ENCODE measurements at regions not wholly inside any gene's neighbourhood (a gene's known extent, or its start where the extent isn't known, plus 50 kb on each side); places are given as distances from the start of the nearest gene placed in this dataset.

- no peak overlapping the region for H3K27ac ChIP-seq
- WGBS, 5 donors, result 58 to 98% (median 79%) methylated on average over 3 of the region's 3 CpGs
- H3K27me3 ChIP-seq (replicated peaks in 1 of 7), result no peaks in the 10 kb centered on the region
- no peaks in the 10 kb centered on the region for H3K36me3 ChIP-seq
- DNase-seq, result no peak
- no peak overlapping the region for H3K4me3 ChIP-seq
- TF ChIP-seq POLR2AphosphoS5 (IDR thresholded peaks at IDR 0.05), result no peak
- TF ChIP-seq, protein P1, sequence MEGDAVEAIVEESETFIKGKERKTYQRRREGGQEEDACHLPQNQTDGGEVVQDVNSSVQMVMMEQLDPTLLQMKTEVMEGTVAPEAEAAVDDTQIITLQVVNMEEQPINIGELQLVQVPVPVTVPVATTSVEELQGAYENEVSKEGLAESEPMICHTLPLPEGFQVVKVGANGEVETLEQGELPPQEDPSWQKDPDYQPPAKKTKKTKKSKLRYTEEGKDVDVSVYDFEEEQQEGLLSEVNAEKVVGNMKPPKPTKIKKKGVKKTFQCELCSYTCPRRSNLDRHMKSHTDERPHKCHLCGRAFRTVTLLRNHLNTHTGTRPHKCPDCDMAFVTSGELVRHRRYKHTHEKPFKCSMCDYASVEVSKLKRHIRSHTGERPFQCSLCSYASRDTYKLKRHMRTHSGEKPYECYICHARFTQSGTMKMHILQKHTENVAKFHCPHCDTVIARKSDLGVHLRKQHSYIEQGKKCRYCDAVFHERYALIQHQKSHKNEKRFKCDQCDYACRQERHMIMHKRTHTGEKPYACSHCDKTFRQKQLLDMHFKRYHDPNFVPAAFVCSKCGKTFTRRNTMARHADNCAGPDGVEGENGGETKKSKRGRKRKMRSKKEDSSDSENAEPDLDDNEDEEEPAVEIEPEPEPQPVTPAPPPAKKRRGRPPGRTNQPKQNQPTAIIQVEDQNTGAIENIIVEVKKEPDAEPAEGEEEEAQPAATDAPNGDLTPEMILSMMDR (IDR thresholded peaks at IDR 0.05 in 8 of 11, conservative IDR thresholded peaks at IDR 0.05 in 3 of 11), result no peak
- no peak for TF ChIP-seq POLR2A (IDR thresholded peaks at IDR 0.05)
- intact Hi-C loops (cut with DNase I; ENCODE audit: low total_unique reads), result no loop called here
- H3K4me1 ChIP-seq, result no peaks in the 10 kb centered on the region
- H3K9me3 ChIP-seq, result peaks cover 0 to 22% (median 8%) of the 10 kb centered on the region in 8 donors
Observed at GRCh38 chr5:123722451-123722850, 210.5 kb downstream of the CSNK1G3 start.

DNA sequence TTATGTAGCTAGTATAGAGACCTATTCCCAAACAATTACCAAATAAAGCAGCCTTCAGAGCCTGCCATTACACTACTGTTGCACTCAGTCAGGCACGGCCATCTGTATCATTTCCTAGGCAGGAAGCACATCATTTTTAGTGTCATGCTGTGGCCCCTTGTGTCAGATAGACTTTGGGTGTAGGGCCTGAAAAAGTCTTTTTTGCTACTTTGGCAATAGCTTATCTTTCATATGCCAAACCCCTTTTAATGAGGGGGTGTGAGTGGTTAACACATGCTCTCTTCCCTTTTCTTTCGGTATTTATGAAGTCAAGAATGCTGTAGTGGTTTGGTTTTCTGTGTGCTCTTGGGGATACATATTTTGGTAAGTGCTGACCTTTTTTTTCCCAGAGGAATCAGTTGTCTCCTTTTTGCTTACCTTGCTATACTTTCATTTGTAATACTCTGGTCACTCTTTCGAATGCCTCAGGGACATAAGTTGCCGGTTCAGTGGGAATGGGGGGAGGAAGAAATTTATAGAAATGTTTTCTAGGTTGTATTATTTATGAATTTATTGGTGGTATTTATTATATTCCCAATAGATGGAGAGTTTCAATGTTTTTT is 209.8 kb downstream of the CSNK1G3 start:
- intact Hi-C loops (cut with DNase I; ENCODE audit: low total_unique reads), result no loop called here
- H3K36me3 ChIP-seq, result no peaks in the 10 kb centered on the region

GRCh38 chr5:123720955-123721354 is 209.0 kb downstream of the CSNK1G3 start:
- no peaks in the 10 kb centered on the region for H3K4me1 ChIP-seq
- H3K4me3 ChIP-seq, result no peak overlapping the region
- H3K27ac ChIP-seq, result no peak overlapping the region
- intact Hi-C loops (cut with DNase I; ENCODE audit: low total_unique reads), result no loop called here
- WGBS, 5 donors, result 79 to 89% (median 84%) methylated on average over 5 of the region's 5 CpGs
- TF ChIP-seq, protein P1 (IDR thresholded peaks at IDR 0.05 in 8 of 11, conservative IDR thresholded peaks at IDR 0.05 in 3 of 11), result no peak
- TF ChIP-seq POLR2AphosphoS5 (IDR thresholded peaks at IDR 0.05) (no peak), POLR2A (IDR thresholded peaks at IDR 0.05) (no peak)
- peaks cover 0 to 10% (median 0%) of the 10 kb centered on the region in 8 donors for H3K9me3 ChIP-seq
- H3K36me3 ChIP-seq, result no peaks in the 10 kb centered on the region
- no peak for DNase-seq
- no peaks in the 10 kb centered on the region for H3K27me3 ChIP-seq (replicated peaks in 1 of 7)

More for the DNA sequence above, 209.8 kb downstream of the CSNK1G3 start:
- no peak for TF ChIP-seq POLR2AphosphoS5 (IDR thresholded peaks at IDR 0.05)
- WGBS, 5 donors, result 59 to 77% (median 68%) methylated on average over 4 of the region's 4 CpGs
- no peak overlapping the region for H3K27ac ChIP-seq
- DNase-seq, result no peak
- no peak overlapping the region for H3K4me3 ChIP-seq
- H3K27me3 ChIP-seq (replicated peaks in 1 of 7), result no peaks in the 10 kb centered on the region
- peaks cover 0 to 16% (median 4%) of the 10 kb centered on the region in 8 donors for H3K9me3 ChIP-seq
- H3K4me1 ChIP-seq, result no peaks in the 10 kb centered on the region

GRCh38 chr5:123720339-123720738 is 208.4 kb downstream of the CSNK1G3 start:
- intact Hi-C loops (cut with DNase I; ENCODE audit: low total_unique reads), result no loop called here
- no peaks in the 10 kb centered on the region for H3K27me3 ChIP-seq (replicated peaks in 1 of 7)

More at GRCh38 chr5:123720339-123720738, 208.4 kb downstream of the CSNK1G3 start:
- H3K9me3 ChIP-seq, result peaks cover 0 to 7% (median 0%) of the 10 kb centered on the region in 8 donors
- TF ChIP-seq POLR2AphosphoS5 (IDR thresholded peaks at IDR 0.05), result no peak
- TF ChIP-seq, protein P1 (IDR thresholded peaks at IDR 0.05 in 8 of 11, conservative IDR thresholded peaks at IDR 0.05 in 3 of 11), result no peak
- no peak for TF ChIP-seq POLR2A (IDR thresholded peaks at IDR 0.05)
- no peaks in the 10 kb centered on the region for H3K4me1 ChIP-seq
- H3K36me3 ChIP-seq, result no peaks in the 10 kb centered on the region
- no peak overlapping the region for H3K4me3 ChIP-seq
- DNase-seq, result no peak
- H3K27ac ChIP-seq, result no peak overlapping the region

All from spleen (tissue), 11 donors.